RWPE1 (cell line): ENCODE measurements at regions not wholly inside any gene's neighbourhood (a gene's known extent, or its start where the extent isn't known, plus 50 kb on each side); places are given as distances from the start of the nearest gene placed in this dataset.

Source experiments
- CTCF ChIA-PET: fragments of 350-600 bp; sonication (Branson Sonifier 250); formaldehyde crosslinking; extraction: SDS; loops from one replicate; lab custom pipeline; 2021; lab: Yijun Ruan, JAX
- POLR2A ChIA-PET: fragments of 400-600 bp; formaldehyde crosslinking; extraction: SDS; loops from one replicate; lab custom pipeline; 2020; ENCODE audit warnings: antibody characterized with exemption; ENCODE audit not compliant: low non-redundant PET; lab: Yijun Ruan, JAX
- DNase-seq: peaks from one replicate; pipeline ENCODE4 v3.0.0; 2012; ENCODE audit warnings: low spot score
- H3K27ac ChIP-seq: fragments of 450-650 bp; 2 replicates; pipeline ENCODE4 v1.5.1; 2017
- CTCF ChIP-seq: fragments of 450-650 bp; conservative IDR thresholded peaks from 2 replicates; pipeline ENCODE4 v1.5.1; 2017; ENCODE audit warnings: low read depth, mild to moderate bottlenecking

GRCh38 chr12:83826112-83826511 lies 1086.5 kb downstream of the SLC6A15 start:
- H3K27ac ChIP-seq, result no peak overlapping the region
- DNase-seq, result peak; percentile 13
- ChIA-PET CTCF (interaction anchor here (0.5 to 0.6 kb wide), 2 partner anchors 150 to 257 kb away, joined by 3 to 4 read pairs; no protein-coding TSS in a partner anchor), POLR2A (no interaction called here)
- 0 out of 2 replicates have a peak, but pooled peaks have one; percentile 24 for TF ChIP-seq CTCF

- ChIA-PET CTCF (no interaction called here), POLR2A (interaction anchor here (0.7 kb wide), 1 partner anchor 1231 kb away, joined by 3 read pairs; no protein-coding TSS in a partner anchor)
- no peak for DNase-seq
- TF ChIP-seq CTCF, result no peak
- no peak overlapping the region for H3K27ac ChIP-seq
Measured at GRCh38 chr12:83823386-83824045, 1089.1 kb downstream of the SLC6A15 start.

GRCh38 chr12:83821967-83822366 lies 1090.6 kb downstream of the SLC6A15 start:
- no peak for TF ChIP-seq CTCF
- CTCF ChIA-PET, result no interaction called here
- no peak for DNase-seq
- POLR2A ChIA-PET, result no interaction called here
- H3K27ac ChIP-seq, result no peak overlapping the region

DNA sequence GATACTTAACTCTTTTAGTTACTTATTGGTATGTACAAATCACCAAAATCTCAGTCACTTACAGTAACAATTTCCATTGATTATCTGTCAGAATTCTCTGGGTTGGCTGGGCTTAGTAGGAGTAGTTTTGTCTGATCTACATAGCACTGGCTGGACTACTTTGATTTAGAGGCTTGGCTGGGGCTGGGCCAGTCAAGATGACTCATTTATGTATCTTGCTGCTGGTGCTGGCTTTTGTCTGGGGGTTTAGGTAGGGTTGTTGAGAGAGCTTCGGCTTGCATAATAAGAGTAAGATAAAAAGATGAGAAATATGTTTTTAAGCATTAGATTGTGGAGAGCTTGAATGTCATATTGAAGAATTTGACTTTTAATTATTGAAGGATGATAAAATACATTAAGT lies 1093.7 kb downstream of the SLC6A15 start:
- peak; percentile 13 for DNase-seq
- ChIA-PET POLR2A (no interaction called here), CTCF (interaction anchor here (0.6 kb wide), 1 partner anchor 306 kb away, joined by 3 read pairs; no protein-coding TSS in a partner anchor)
- TF ChIP-seq CTCF, result no peak
- no peak overlapping the region for H3K27ac ChIP-seq

GRCh38 chr12:83817730-83818129 lies 1094.9 kb downstream of the SLC6A15 start:
- DNase-seq, result no peak
- ChIA-PET CTCF (no interaction called here), POLR2A (no interaction called here)
- no peak overlapping the region for H3K27ac ChIP-seq
- TF ChIP-seq CTCF, result no peak

GRCh38 chr12:83808591-83808990 lies 1104.0 kb downstream of the SLC6A15 start:
- H3K27ac ChIP-seq, result no peak overlapping the region
- no peak for DNase-seq
- TF ChIP-seq CTCF, result no peak
- ChIA-PET CTCF (no interaction called here), POLR2A (no interaction called here)
